Pancreas (tissue), 10 donors: ENCODE measurements at regions not wholly inside any gene's neighbourhood (a gene's known extent, or its start where the extent isn't known, plus 50 kb on each side); places are given as distances from the start of the nearest gene placed in this dataset.

Source experiments
- ATAC-seq, 4 donors: fragments of 200-7000 bp; cut with Tn5 transposase; one replicate each; pipeline versions ENCODE4 v1.8.0 to v1.9.1; 2020; ENCODE audit warnings: mild to moderate bottlenecking in 4 of 4, moderate library complexity in 4 of 4
- DNase-seq, 6 donors: peaks; one replicate each; pipeline ENCODE4 v3.0.0-alpha.2; 2020
- FAIRE-seq: peaks from 2 replicates; lab custom pipeline; 2012; peaks lifted over from hg19 to GRCh38; lab: Jason Lieb, UNC
- H3K27ac ChIP-seq, 4 donors: fragments of 200-600 bp; sonication (generic); 1 replicate in 3 of 4; 2 replicates in 1 of 4; pipeline versions ENCODE4 v1.5.0 to v1.8.0; 2020
- H3K27me3 ChIP-seq, 4 donors: fragments of 200-600 bp; one replicate each; pipeline ENCODE4 v1.8.0; 2021
- H3K36me3 ChIP-seq, 3 donors: fragments of 200-600 bp; sonication (generic) in 1 of 3; one replicate each; pipeline versions ENCODE4 v1.5.0 to v1.8.0; 2020 to 2021
- H3K4me1 ChIP-seq, 3 donors: fragments of 200-600 bp; one replicate each; pipeline ENCODE4 v1.8.0; 2021
- H3K4me3 ChIP-seq, 4 donors: fragments of 200-600 bp; sonication (generic) in 2 of 4; one replicate each; pipeline versions ENCODE4 v1.5.0 to v1.8.0; 2020 to 2021
- H3K9me3 ChIP-seq, 4 donors: fragments of 200-600 bp; one replicate each; pipeline ENCODE4 v1.8.0; 2021
- WGBS, 2 donors: extraction: QIAGEN DNeasy Blood & Tissue Kit; methylation state at CpG; one replicate each; pipeline ENCODE4 v1.1.7; 2013; 5-methylcytosine and 5-hydroxymethylcytosine counted together
- intact Hi-C, 3 donors: fragments of 100-400 bp; cut with DNase I; formaldehyde crosslinking; loops; one replicate each; pipeline versions ENCODE4 v1.11.1 to v1.14.2; 2022
- TF ChIP-seq, protein P1 (sequence below), 4 donors: fragments of 200-600 bp; sonication (generic) in 3 of 4; IDR thresholded peaks; one replicate each; pipeline versions ENCODE4 v1.5.0 to v1.8.0; 2021; ENCODE audit warnings: antibody characterized with exemption in 4 of 4
- donor health status: healthy with polysubstance abuse.
- donor health status: DM: no; HTN: no; CAD: no; lungs with moderate emphysema.
- donor health status: DM: no; HTN: no; CAD: no.
- donor health status: control.
- donor health status: control.
- donor health status: Bipolar disorder and iron deficiency.
- donor health status: DM: yes; HTN: yes; CAD: no.
- donor health status: DM: no; HTN: no; CAD: no.
- donor health status: DM: no; HTN: no; CAD: no.
- donor health status: DM: yes; HTN: yes; CAD: no.

DNA sequence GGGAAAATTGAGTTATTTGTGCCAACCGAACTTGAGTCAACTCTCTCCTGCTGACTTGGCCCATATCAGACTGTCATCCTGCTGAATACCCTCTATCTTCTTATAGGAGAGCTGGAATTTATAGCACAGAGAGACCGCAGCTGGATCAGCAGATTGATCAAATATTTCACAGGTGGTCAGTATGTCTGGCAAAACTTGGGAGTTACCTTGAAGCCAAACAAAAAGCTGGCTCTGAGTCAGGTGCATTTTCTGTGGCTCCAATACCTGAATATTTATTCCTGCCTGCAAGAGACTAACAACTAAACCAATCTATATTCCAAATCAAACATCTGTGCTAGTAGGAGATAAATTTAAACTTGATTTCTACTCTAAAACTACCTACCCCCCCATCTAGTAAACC is 752.1 kb upstream of the ALCAM start:
- H3K27ac ChIP-seq, result peak overlapping the region in 1 of 4 donors; percentile 34
- FAIRE-seq, result no peak
- peaks cover 0 to 26% (median 20%) of the 10 kb centered on the region in 3 donors for H3K4me1 ChIP-seq

DNA sequence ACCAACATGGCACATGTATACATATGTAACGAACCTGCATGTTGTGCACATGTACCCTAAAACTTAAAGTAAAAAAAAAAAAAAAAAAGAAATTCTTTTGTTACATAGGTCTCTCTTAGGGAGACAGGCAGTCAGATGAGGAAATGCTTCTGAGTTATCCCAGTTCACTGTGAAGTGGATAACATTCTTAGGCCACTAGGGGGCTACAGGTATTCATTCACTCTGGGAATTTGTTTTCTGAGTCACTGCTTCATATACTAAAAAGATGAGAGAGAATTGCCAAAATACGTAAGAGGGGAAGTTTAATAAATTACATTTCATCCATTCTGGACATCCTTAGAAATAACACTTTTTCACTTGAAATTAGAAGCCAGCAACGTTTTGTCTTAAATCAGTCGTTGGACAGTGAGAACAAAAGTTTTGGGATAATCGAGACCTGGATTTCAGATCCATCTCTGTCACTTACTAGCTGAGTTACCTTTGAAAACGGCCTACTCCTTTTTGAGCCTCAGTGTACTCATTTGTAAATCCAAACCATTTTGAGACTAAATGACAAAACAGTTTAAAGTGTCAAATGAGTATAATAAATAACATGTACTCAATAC is 738.4 kb upstream of the ALCAM start:
- peak; percentile 77 to 96 (median 94) for ATAC-seq
- intact Hi-C loops, result no loop called here

More for the DNA sequence above, 752.1 kb upstream of the ALCAM start:
- H3K27me3 ChIP-seq, result no peaks in the 10 kb centered on the region
- no peak overlapping the region for H3K4me3 ChIP-seq
- DNase-seq (peak in 1 of 6 donors; percentile 29), ATAC-seq (peak in 2 of 4 donors; percentile 51 to 62)
- no peaks in the 10 kb centered on the region for H3K36me3 ChIP-seq
- no peaks in the 10 kb centered on the region for H3K9me3 ChIP-seq
- TF ChIP-seq, protein P1, sequence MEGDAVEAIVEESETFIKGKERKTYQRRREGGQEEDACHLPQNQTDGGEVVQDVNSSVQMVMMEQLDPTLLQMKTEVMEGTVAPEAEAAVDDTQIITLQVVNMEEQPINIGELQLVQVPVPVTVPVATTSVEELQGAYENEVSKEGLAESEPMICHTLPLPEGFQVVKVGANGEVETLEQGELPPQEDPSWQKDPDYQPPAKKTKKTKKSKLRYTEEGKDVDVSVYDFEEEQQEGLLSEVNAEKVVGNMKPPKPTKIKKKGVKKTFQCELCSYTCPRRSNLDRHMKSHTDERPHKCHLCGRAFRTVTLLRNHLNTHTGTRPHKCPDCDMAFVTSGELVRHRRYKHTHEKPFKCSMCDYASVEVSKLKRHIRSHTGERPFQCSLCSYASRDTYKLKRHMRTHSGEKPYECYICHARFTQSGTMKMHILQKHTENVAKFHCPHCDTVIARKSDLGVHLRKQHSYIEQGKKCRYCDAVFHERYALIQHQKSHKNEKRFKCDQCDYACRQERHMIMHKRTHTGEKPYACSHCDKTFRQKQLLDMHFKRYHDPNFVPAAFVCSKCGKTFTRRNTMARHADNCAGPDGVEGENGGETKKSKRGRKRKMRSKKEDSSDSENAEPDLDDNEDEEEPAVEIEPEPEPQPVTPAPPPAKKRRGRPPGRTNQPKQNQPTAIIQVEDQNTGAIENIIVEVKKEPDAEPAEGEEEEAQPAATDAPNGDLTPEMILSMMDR (IDR thresholded peaks at IDR 0.05), result no peak
- 20 to 40% methylated on average over 2 of the region's 2 CpGs for WGBS, 2 donors
- intact Hi-C loops, result no loop called here

DNA sequence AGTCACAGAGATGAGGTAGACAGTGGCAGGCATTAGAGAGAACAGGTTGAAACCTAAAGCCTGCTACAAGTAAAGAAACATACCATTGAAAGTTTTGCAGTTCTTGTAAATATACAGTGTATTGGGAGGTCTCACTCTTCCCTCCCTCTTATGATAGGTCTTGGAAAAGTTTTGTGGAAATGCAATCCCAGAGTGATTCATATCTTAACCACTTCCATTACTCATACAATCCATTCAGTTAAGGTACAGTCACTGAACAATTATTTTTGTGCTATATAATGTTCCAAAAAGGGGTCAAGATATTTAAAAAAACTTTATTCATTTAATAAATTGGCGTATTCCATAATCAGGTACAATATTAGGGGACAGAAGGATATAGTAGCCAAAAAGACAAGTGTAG is 737.7 kb upstream of the ALCAM start:
- intact Hi-C loops, result no loop called here
- H3K4me1 ChIP-seq, result no peaks in the 10 kb centered on the region
- H3K36me3 ChIP-seq, result no peaks in the 10 kb centered on the region
- no peak for DNase-seq
- FAIRE-seq, result no peak
- WGBS, 2 donors, result 40 to 41% methylated on average over 1 of the region's 1 CpG
- TF ChIP-seq, protein P1 (IDR thresholded peaks at IDR 0.05), result no peak
- ATAC-seq, result peak in 1 of 4 donors; percentile 31
- no peak overlapping the region for H3K27ac ChIP-seq
- no peak overlapping the region for H3K4me3 ChIP-seq
- no peaks in the 10 kb centered on the region for H3K9me3 ChIP-seq
- no peaks in the 10 kb centered on the region for H3K27me3 ChIP-seq

More for the DNA sequence above, 738.4 kb upstream of the ALCAM start:
- no peaks in the 10 kb centered on the region for H3K9me3 ChIP-seq
- TF ChIP-seq, protein P1 (IDR thresholded peaks at IDR 0.05), result peak; percentile 14 to 58 (median 38)
- no peaks in the 10 kb centered on the region for H3K36me3 ChIP-seq
- 39 to 40% methylated on average over 6 of the region's 6 CpGs for WGBS, 2 donors
- no peak overlapping the region for H3K27ac ChIP-seq
- FAIRE-seq (no peak), DNase-seq (no peak)
- no peak overlapping the region for H3K4me3 ChIP-seq
- H3K4me1 ChIP-seq, result no peaks in the 10 kb centered on the region
- no peaks in the 10 kb centered on the region for H3K27me3 ChIP-seq

DNA sequence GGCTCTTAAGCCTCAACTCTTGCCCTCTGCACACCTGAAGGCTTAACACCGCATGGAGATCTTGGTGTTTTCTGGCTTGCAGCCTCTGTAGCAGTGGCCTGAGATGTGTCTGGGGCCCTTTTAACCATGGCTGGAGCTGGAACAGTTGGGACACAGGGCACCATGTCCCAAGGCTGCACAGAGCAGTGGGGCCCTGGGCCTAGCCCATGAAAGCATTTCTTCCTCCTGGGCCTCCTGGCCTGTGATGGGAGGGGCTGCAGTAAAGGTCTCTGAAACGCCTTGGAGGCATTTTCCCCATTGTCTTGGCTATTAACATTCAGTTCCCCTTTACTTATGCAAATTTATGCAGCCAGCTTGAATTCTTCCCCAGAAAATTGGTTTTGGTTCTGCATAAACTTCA is 735.5 kb upstream of the ALCAM start:
- DNase-seq (no peak), ATAC-seq (no peak), FAIRE-seq (no peak)
- 75% methylated on average over 2 of the region's 2 CpGs for WGBS, 2 donors
- TF ChIP-seq, protein P1 (IDR thresholded peaks at IDR 0.05), result no peak
- intact Hi-C loops, result no loop called here
- Histone ChIP-seq H3K9me3 (no peaks in the 10 kb centered on the region), H3K27me3 (no peaks in the 10 kb centered on the region), H3K4me1 (no peaks in the 10 kb centered on the region), H3K4me3 (no peak overlapping the region), H3K27ac (no peak overlapping the region), H3K36me3 (no peaks in the 10 kb centered on the region)

DNA sequence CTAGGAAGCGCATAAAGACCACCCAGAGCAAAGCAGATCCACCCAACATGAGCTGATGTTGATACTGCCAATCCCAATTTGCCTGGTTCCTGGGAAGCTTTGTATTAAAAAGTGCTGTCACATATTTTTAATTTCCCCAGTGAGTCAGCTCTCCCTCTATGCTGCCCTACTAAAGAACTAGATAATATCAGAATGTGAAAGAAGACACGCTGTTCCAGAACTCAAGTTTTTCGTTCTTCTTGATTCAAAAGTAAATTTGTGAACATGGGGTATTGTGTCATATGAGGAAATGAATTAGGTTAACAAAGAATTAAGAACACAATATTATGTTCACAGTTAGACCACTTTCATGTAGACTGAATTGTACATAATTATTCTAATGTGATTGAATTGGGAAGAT is 734.2 kb upstream of the ALCAM start:
- Histone ChIP-seq H3K4me3 (no peak overlapping the region), H3K27me3 (no peaks in the 10 kb centered on the region), H3K9me3 (no peaks in the 10 kb centered on the region), H3K4me1 (no peaks in the 10 kb centered on the region), H3K36me3 (no peaks in the 10 kb centered on the region), H3K27ac (no peak overlapping the region)
- TF ChIP-seq, protein P1 (IDR thresholded peaks at IDR 0.05), result no peak
- intact Hi-C loops, result no loop called here
- ATAC-seq, result no peak
- DNase-seq, result no peak
- FAIRE-seq, result no peak
- 87 to 92% methylated on average over 3 of the region's 3 CpGs for WGBS, 2 donors
